Adrenal gland (tissue), 9 donors: ENCODE measurements at regions not wholly inside any gene's neighbourhood (a gene's known extent, or its start where the extent isn't known, plus 50 kb on each side); places are given as distances from the start of the nearest gene placed in this dataset.
"Not testable (repeated sequence)": the region's sequence is repeated elsewhere in the genome, so short reads cannot be mapped to it uniquely, and the experiment has no call there.

ENCODE experiments used
- DNase-seq, 7 donors: peaks; one replicate each; pipeline ENCODE4 v3.0.0-alpha.2; 2019 to 2020
- H3K27ac ChIP-seq, 5 donors: fragments of 200-600 bp; sonication (generic) in 4 of 5; 1 replicate in 3 of 5; 2 replicates in 2 of 5; pipeline versions ENCODE4 v1.5.1 to v1.8.0; 2016 to 2020; ENCODE audit warnings: mild to moderate bottlenecking in 1 of 5
- H3K27me3 ChIP-seq: fragments of 200-600 bp; 2 replicates; pipeline ENCODE4 v1.8.0; 2021
- H3K36me3 ChIP-seq, 2 donors: fragments of 200-600 bp; replicated peaks in 1 of 2; 1 replicate in 1 of 2; 2 replicates in 1 of 2; pipeline versions ENCODE4 v1.5.1 to v1.8.0; 2018 to 2022
- H3K4me1 ChIP-seq, 2 donors: fragments of 200-600 bp; replicated peaks in 1 of 2; 1 replicate in 1 of 2; 2 replicates in 1 of 2; pipeline versions ENCODE4 v1.5.1 to v1.8.0; 2018 to 2021
- H3K4me3 ChIP-seq, 4 donors: fragments of 200-600 bp; sonication (generic) in 3 of 4; one replicate each; pipeline ENCODE4 v1.5.1; 2016 to 2018
- H3K9me3 ChIP-seq, 3 donors: fragments of 200-600 bp; sonication (generic) in 1 of 3; replicated peaks in 1 of 3; 1 replicate in 2 of 3; 2 replicates in 1 of 3; pipeline versions ENCODE4 v1.5.1 to v1.8.0; 2016 to 2021
- POLR2A ChIP-seq, 2 donors: fragments of 450-650 bp; IDR thresholded peaks; one replicate each; pipeline ENCODE4 v1.6.1; 2017; ENCODE audit warnings: antibody characterized with exemption in 2 of 2, mild to moderate bottlenecking in 2 of 2, moderate library complexity in 1 of 2
- WGBS, 4 donors: extraction: QIAGEN DNeasy Blood & Tissue Kit in 2 of 4; methylation state at CpG; one replicate each; pipeline versions ENCODE4 v1.1.5 to v1.1.7; 2013 to 2017; 5-methylcytosine and 5-hydroxymethylcytosine counted together
- intact Hi-C, 2 donors: fragments of 100-400 bp; cut with DNase I; formaldehyde crosslinking; loops; one replicate each; pipeline versions ENCODE4 v1.14.1 to v1.15.0; 2022 to 2023
- TF ChIP-seq, protein P1 (sequence below), 6 experiments: fragments of 450-650 bp in 4 of 6; fragments of 200-600 bp in 2 of 6; sonication (generic) in 1 of 6; IDR thresholded peaks; 1 replicate in 5 of 6; 2 replicates in 1 of 6; pipeline versions ENCODE4 v1.5.1 to v1.8.0; 2016 to 2021; ENCODE audit warnings: antibody characterized with exemption in 6 of 6, mild to moderate bottlenecking in 2 of 6, moderate library complexity in 1 of 6
- donor health status: healthy with polysubstance abuse.
- donor health status: Bipolar disorder and iron deficiency.
- donor health status: DM: yes; HTN: yes; CAD: no.
- donor health status: DM: no; HTN: no; CAD: no.
- donor health status: DM: no; HTN: no; CAD: no.

DNA sequence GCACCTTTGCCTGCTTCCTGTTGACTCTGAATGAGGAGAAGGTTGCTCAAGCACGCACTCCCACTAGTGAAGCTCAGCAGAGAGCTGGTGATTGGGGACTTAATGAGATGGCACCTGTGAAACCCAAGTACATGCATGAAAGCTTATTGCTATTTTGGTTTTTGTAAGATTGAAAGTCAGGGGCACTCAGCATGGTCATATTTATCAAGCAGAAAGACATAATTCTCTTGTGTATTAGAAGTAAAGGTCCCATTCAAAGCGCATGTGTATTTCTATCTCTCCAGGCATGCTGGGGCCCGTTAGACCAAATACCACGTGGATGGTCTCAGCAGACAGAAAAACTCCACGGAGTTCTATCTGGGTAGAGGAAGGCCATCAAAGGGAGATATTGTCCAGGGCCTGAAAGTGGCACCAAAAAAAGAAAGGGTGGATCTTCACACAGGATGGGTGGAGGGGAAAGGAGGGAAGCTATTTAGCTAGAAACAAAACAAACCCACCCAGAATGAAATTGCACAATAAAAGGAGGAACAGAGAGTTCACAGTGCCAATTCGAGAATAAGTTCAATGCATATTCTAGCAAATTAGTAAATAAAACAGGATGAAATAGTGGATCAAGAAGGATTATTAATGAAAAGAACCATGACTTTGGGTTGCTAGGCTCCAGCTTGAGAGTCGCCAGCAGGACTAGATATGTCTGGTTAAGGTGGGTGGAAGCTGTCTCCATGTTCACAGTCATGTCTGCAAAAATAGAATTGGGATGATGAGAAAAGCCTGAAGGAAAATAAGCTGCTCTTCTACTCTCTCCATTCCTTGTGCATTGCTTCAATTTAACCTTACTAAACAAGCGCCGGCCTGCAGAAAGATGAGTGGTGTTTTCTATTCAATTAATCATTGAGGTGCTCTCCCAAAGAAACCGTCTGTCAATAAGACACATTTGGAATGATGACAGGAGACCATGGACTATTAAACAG is 224.9 kb upstream of the DTNBP1 start:
- Histone ChIP-seq H3K4me1 (peaks cover 0 to 6% of the 10 kb centered on the region in 2 donors), H3K4me3 (no peak overlapping the region), H3K27ac (no peak overlapping the region), H3K9me3 (no peaks in the 10 kb centered on the region), H3K27me3 (no peaks in the 10 kb centered on the region), H3K36me3 (no peaks in the 10 kb centered on the region)
- WGBS, 4 donors, result 76 to 85% (median 78%) methylated on average over 10 of the region's 10 CpGs
- intact Hi-C loops, result no loop called here
- DNase-seq, result no peak
- TF ChIP-seq, protein P1, sequence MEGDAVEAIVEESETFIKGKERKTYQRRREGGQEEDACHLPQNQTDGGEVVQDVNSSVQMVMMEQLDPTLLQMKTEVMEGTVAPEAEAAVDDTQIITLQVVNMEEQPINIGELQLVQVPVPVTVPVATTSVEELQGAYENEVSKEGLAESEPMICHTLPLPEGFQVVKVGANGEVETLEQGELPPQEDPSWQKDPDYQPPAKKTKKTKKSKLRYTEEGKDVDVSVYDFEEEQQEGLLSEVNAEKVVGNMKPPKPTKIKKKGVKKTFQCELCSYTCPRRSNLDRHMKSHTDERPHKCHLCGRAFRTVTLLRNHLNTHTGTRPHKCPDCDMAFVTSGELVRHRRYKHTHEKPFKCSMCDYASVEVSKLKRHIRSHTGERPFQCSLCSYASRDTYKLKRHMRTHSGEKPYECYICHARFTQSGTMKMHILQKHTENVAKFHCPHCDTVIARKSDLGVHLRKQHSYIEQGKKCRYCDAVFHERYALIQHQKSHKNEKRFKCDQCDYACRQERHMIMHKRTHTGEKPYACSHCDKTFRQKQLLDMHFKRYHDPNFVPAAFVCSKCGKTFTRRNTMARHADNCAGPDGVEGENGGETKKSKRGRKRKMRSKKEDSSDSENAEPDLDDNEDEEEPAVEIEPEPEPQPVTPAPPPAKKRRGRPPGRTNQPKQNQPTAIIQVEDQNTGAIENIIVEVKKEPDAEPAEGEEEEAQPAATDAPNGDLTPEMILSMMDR (IDR thresholded peaks at IDR 0.05), result no peak
- TF ChIP-seq POLR2A (IDR thresholded peaks at IDR 0.05), result no peak

DNA sequence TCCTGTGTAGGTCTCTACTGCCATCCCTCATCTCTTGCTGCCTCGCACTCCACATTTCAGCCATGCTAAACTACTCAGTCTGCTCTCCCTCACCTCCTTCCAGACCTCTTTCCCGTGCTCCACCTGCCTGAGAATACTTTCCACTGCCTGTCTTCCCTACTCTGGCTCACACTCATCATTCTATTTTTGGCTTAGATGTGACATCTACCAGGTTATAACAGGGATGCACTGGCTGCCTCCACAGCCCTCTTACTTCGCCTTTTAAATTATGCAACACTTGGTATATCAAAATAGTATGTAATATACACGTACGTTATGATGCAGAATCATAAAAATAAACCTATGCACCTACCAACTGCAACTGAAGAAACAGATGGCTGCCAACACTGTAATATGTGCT is 222.8 kb upstream of the DTNBP1 start:
- Histone ChIP-seq H3K4me1 (peaks cover 0 to 6% of the 10 kb centered on the region in 2 donors), H3K36me3 (no peaks in the 10 kb centered on the region), H3K9me3 (no peaks in the 10 kb centered on the region), H3K27me3 (no peaks in the 10 kb centered on the region), H3K4me3 (no peak overlapping the region), H3K27ac (no peak overlapping the region)
- TF ChIP-seq, protein P1 (IDR thresholded peaks at IDR 0.05), result no peak
- no peak for TF ChIP-seq POLR2A (IDR thresholded peaks at IDR 0.05)
- intact Hi-C loops, result no loop called here
- WGBS, 4 donors, result 91 to 96% (median 91%) methylated on average over 5 of the region's 5 CpGs
- no peak for DNase-seq

DNA sequence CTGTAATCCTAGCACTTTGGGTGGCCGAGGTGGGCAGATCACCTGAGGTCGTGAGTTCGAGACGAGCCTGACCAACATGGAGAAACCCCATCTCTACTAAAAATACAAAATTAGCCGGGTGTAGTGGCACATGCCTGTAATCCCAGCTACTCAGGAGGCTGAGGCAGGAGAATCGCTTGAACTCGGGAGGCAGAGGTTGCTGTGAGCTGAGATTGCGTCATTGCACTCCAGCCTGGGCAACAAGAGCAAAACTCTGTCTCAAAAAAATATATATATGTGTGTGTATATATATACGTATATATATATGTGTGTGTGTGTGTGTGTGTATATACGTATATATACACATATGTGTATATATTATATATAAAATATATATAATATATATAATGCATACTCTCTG is 220.8 kb upstream of the DTNBP1 start:
- H3K4me3 ChIP-seq, DNase-seq, H3K27me3 ChIP-seq, H3K9me3 ChIP-seq, intact Hi-C loops, H3K36me3 ChIP-seq, H3K27ac ChIP-seq: not testable (repeated sequence)
- peaks cover 0 to 13% of the 10 kb centered on the region in 2 donors for H3K4me1 ChIP-seq
- WGBS, 4 donors, result 91 to 97% (median 94%) methylated on average over 10 of the region's 10 CpGs

DNA sequence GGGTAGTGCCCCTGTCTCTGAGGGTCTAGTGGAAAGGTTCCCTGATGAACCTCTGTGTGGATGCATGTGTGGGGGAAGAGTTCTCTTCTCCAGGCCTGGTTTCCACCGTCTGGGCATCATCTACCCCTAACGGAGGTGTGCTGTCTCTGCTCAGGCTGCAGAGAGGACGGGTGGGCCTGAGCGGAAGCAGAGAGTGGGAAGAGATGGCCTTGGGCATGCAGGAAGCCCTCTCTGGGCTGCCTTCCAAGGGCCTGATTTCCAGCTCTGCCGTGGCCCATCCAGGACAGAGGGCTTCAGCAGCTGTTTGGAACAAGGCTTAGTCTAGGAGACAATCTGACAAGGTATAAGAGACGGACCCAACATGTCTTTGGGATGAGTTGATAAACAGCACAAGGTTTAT is 220.1 kb upstream of the DTNBP1 start:
- intact Hi-C loops, result no loop called here

More for the DNA sequence above, 220.1 kb upstream of the DTNBP1 start:
- 55 to 83% (median 65%) methylated on average over 1 to 6 of the region's 6 CpGs for WGBS, 4 donors
- Histone ChIP-seq H3K4me1 (peaks cover 0 to 8% of the 10 kb centered on the region in 2 donors), H3K27ac (no peak overlapping the region), H3K9me3 (no peaks in the 10 kb centered on the region), H3K36me3 (no peaks in the 10 kb centered on the region), H3K4me3 (no peak overlapping the region), H3K27me3 (no peaks in the 10 kb centered on the region)
- TF ChIP-seq, protein P1 (IDR thresholded peaks at IDR 0.05), result no peak
- TF ChIP-seq POLR2A (IDR thresholded peaks at IDR 0.05), result no peak
- no peak for DNase-seq
